ENCODE measurements at regions not wholly inside any gene's neighbourhood (a gene's known extent, or its start where the extent isn't known, plus 50 kb on each side); places are given as distances from the start of the nearest gene placed in this dataset.

GRCh38 chr3:182565916-182566796 lies 227.1 kb upstream of the ATP11B start:
- TF ChIP-seq POLR2A (IDR thresholded peaks at IDR 0.05): no peak
- TF ChIP-seq, protein P1, sequence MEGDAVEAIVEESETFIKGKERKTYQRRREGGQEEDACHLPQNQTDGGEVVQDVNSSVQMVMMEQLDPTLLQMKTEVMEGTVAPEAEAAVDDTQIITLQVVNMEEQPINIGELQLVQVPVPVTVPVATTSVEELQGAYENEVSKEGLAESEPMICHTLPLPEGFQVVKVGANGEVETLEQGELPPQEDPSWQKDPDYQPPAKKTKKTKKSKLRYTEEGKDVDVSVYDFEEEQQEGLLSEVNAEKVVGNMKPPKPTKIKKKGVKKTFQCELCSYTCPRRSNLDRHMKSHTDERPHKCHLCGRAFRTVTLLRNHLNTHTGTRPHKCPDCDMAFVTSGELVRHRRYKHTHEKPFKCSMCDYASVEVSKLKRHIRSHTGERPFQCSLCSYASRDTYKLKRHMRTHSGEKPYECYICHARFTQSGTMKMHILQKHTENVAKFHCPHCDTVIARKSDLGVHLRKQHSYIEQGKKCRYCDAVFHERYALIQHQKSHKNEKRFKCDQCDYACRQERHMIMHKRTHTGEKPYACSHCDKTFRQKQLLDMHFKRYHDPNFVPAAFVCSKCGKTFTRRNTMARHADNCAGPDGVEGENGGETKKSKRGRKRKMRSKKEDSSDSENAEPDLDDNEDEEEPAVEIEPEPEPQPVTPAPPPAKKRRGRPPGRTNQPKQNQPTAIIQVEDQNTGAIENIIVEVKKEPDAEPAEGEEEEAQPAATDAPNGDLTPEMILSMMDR (IDR thresholded peaks at IDR 0.05): no peak

Data from vagina (tissue), 2 donors.